ENCODE measurements at regions not wholly inside any gene's neighbourhood (a gene's known extent, or its start where the extent isn't known, plus 50 kb on each side); places are given as distances from the start of the nearest gene placed in this dataset.

GRCh38 chrX:109873574-109873973 is 129.3 kb upstream of the TMEM164 start:
- ATAC-seq (no peak), DNase-seq (no peak)
- Mint-ChIP-seq H3K4me3 (no peak overlapping the region), H3K9me3 (no peaks in the 10 kb centered on the region), H3K27ac (no peak overlapping the region), H3K36me3 (ENCODE audit: low read depth) (no peaks in the 10 kb centered on the region), H3K27me3 (no peaks in the 10 kb centered on the region), H3K4me1 (ENCODE audit: low read depth) (no peaks in the 10 kb centered on the region)
- ChIA-PET POLR2A (no interaction called here), CTCF (interaction anchor here (1.3 kb wide), 1 partner anchor 17 kb away, joined by 4 read pairs; no protein-coding TSS in a partner anchor)
- TF ChIP-seq, protein P1, sequence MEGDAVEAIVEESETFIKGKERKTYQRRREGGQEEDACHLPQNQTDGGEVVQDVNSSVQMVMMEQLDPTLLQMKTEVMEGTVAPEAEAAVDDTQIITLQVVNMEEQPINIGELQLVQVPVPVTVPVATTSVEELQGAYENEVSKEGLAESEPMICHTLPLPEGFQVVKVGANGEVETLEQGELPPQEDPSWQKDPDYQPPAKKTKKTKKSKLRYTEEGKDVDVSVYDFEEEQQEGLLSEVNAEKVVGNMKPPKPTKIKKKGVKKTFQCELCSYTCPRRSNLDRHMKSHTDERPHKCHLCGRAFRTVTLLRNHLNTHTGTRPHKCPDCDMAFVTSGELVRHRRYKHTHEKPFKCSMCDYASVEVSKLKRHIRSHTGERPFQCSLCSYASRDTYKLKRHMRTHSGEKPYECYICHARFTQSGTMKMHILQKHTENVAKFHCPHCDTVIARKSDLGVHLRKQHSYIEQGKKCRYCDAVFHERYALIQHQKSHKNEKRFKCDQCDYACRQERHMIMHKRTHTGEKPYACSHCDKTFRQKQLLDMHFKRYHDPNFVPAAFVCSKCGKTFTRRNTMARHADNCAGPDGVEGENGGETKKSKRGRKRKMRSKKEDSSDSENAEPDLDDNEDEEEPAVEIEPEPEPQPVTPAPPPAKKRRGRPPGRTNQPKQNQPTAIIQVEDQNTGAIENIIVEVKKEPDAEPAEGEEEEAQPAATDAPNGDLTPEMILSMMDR (IDR thresholded peaks at IDR 0.05), result no peak
- intact Hi-C loops (cut with micrococcal nuclease), result no loop called here

DNA sequence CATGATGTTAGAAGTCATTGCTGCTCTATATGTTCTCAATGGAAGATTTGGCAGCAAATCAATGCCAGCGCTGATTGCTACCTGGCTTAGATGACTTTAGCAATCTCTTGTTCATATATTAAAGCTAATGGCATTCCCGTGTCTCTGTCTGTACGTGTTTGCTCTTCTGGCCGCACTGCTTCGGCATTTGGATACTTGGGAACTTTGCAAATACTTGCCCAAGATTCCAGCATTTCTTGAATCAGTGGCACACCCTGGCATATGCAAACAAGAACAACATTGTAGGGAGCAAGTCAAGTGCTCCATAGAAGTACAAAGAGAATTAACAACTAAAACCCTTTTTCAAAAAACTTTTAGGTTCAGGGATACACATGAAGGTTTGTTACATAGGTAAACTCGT is 128.9 kb upstream of the TMEM164 start:
- Mint-ChIP-seq H3K9me3 (no peaks in the 10 kb centered on the region), H3K4me1 (ENCODE audit: low read depth) (no peaks in the 10 kb centered on the region), H3K36me3 (ENCODE audit: low read depth) (no peaks in the 10 kb centered on the region), H3K27me3 (no peaks in the 10 kb centered on the region), H3K27ac (no peak overlapping the region), H3K4me3 (no peak overlapping the region)
- DNase-seq, result no peak
- no peak for ATAC-seq
- intact Hi-C loops (cut with micrococcal nuclease), result no loop called here
- ChIA-PET CTCF (interaction anchor here (0.7 to 1.3 kb wide), 2 partner anchors 15 to 17 kb away, joined by 3 to 4 read pairs; no protein-coding TSS in a partner anchor), POLR2A (no interaction called here)
- TF ChIP-seq, protein P1 (IDR thresholded peaks at IDR 0.05), result no peak

- TF ChIP-seq, protein P1 (IDR thresholded peaks at IDR 0.05), result no peak
- ATAC-seq, result no peak
- DNase-seq, result no peak
- Mint-ChIP-seq H3K36me3 (ENCODE audit: low read depth) (no peaks in the 10 kb centered on the region), H3K9me3 (no peaks in the 10 kb centered on the region), H3K27me3 (no peaks in the 10 kb centered on the region), H3K4me3 (no peak overlapping the region), H3K27ac (no peak overlapping the region), H3K4me1 (ENCODE audit: low read depth) (no peaks in the 10 kb centered on the region)
- intact Hi-C loops (cut with micrococcal nuclease), result no loop called here
- CTCF ChIA-PET, result interaction anchor here (0.7 kb wide), 1 partner anchor 15 kb away, joined by 3 read pairs; no protein-coding TSS in a partner anchor
- POLR2A ChIA-PET, result no interaction called here
Measured at GRCh38 chrX:109874548-109874947, 128.4 kb upstream of the TMEM164 start.

- no peak overlapping the region for H3K4me3 Mint-ChIP-seq
- ATAC-seq, result no peak
Measured at GRCh38 chrX:109875831-109876230, 127.1 kb upstream of the TMEM164 start.

GRCh38 chrX:109878236-109878635 is 124.7 kb upstream of the TMEM164 start:
- intact Hi-C loops (cut with micrococcal nuclease), result no loop called here
- Mint-ChIP-seq H3K27ac (no peak overlapping the region), H3K36me3 (ENCODE audit: low read depth) (no peaks in the 10 kb centered on the region), H3K9me3 (no peaks in the 10 kb centered on the region), H3K4me3 (no peak overlapping the region), H3K27me3 (no peaks in the 10 kb centered on the region), H3K4me1 (ENCODE audit: low read depth) (no peaks in the 10 kb centered on the region)
- CTCF ChIA-PET, result interaction anchor here (1.4 to 3.4 kb wide), 4 partner anchors 10 to 165 kb away, joined by 3 to 30 read pairs (median 6); no protein-coding TSS in a partner anchor
- ATAC-seq, result no peak
- DNase-seq, result no peak
- POLR2A ChIA-PET, result no interaction called here
- TF ChIP-seq, protein P1 (IDR thresholded peaks at IDR 0.05), result no peak

More at GRCh38 chrX:109875831-109876230, 127.1 kb upstream of the TMEM164 start:
- H3K9me3 Mint-ChIP-seq, result no peaks in the 10 kb centered on the region
- H3K27ac Mint-ChIP-seq, result no peak overlapping the region
- intact Hi-C loops (cut with micrococcal nuclease), result no loop called here
- CTCF ChIA-PET, result no interaction called here
- TF ChIP-seq, protein P1 (IDR thresholded peaks at IDR 0.05), result no peak
- no peaks in the 10 kb centered on the region for H3K36me3 Mint-ChIP-seq (ENCODE audit: low read depth)
- no peaks in the 10 kb centered on the region for H3K4me1 Mint-ChIP-seq (ENCODE audit: low read depth)
- DNase-seq, result no peak
- no peaks in the 10 kb centered on the region for H3K27me3 Mint-ChIP-seq
- POLR2A ChIA-PET, result no interaction called here
